KMS-11 (cell line): ENCODE measurements at regions not wholly inside any gene's neighbourhood (a gene's known extent, or its start where the extent isn't known, plus 50 kb on each side); places are given as distances from the start of the nearest gene placed in this dataset.

Experiments used
- H2AFZ ChIP-seq: fragments of 200-600 bp; sonication (generic); 2 replicates; pipeline ENCODE4 v1.6.1; 2016; ENCODE audit warnings: antibody characterized with exemption, mixed run types, low read depth
- H3K27ac ChIP-seq: fragments of 200-600 bp; sonication (generic); 2 replicates; pipeline ENCODE4 v1.6.1; 2016; ENCODE audit warnings: mild to moderate bottlenecking, mixed run types
- H3K27me3 ChIP-seq: fragments of 200-600 bp; sonication (generic); 2 replicates; pipeline ENCODE4 v1.6.1; 2017; ENCODE audit warnings: mild to moderate bottlenecking, low read depth, mixed run types, moderate library complexity; ENCODE audit not compliant: insufficient read depth
- H3K36me3 ChIP-seq: fragments of 200-600 bp; sonication (generic); 2 replicates; pipeline ENCODE4 v1.6.1; 2017; ENCODE audit warnings: mild to moderate bottlenecking, mixed run types; ENCODE audit not compliant: insufficient read depth
- H3K4me1 ChIP-seq: fragments of 200-600 bp; sonication (generic); 2 replicates; pipeline ENCODE4 v1.6.1; 2016; ENCODE audit warnings: mild to moderate bottlenecking, low read depth, mixed run types; ENCODE audit not compliant: poor library complexity, severe bottlenecking
- H3K4me2 ChIP-seq: fragments of 200-600 bp; sonication (generic); 2 replicates; pipeline ENCODE4 v1.7.0; 2016; ENCODE audit warnings: mild to moderate bottlenecking, mixed run types
- H3K4me3 ChIP-seq: fragments of 200-600 bp; sonication (generic); IDR thresholded peaks from 2 replicates; pipeline ENCODE4 v1.6.1; 2017; ENCODE audit warnings: low read depth, low read length, mixed read lengths; ENCODE audit not compliant: insufficient read depth
- H3K79me2 ChIP-seq: fragments of 200-600 bp; sonication (generic); 2 replicates; pipeline ENCODE4 v1.6.1; 2016; ENCODE audit warnings: low read depth, mixed run types; ENCODE audit not compliant: insufficient read depth
- H3K9ac ChIP-seq: fragments of 200-600 bp; sonication (generic); 2 replicates; pipeline ENCODE4 v1.6.1; 2016; ENCODE audit warnings: mild to moderate bottlenecking, mixed run types
- H4K20me1 ChIP-seq: fragments of 200-600 bp; sonication (generic); 2 replicates; pipeline ENCODE4 v1.6.1; 2016; ENCODE audit warnings: mild to moderate bottlenecking, mixed run types; ENCODE audit not compliant: insufficient read depth
- CTCF ChIP-seq: fragments of 200-600 bp; sonication (generic); conservative IDR thresholded peaks from 2 replicates; pipeline ENCODE4 v1.6.1; 2017; ENCODE audit warnings: low read depth, mild to moderate bottlenecking, antibody characterized with exemption, low read length, moderate library complexity, mixed read lengths

DNA sequence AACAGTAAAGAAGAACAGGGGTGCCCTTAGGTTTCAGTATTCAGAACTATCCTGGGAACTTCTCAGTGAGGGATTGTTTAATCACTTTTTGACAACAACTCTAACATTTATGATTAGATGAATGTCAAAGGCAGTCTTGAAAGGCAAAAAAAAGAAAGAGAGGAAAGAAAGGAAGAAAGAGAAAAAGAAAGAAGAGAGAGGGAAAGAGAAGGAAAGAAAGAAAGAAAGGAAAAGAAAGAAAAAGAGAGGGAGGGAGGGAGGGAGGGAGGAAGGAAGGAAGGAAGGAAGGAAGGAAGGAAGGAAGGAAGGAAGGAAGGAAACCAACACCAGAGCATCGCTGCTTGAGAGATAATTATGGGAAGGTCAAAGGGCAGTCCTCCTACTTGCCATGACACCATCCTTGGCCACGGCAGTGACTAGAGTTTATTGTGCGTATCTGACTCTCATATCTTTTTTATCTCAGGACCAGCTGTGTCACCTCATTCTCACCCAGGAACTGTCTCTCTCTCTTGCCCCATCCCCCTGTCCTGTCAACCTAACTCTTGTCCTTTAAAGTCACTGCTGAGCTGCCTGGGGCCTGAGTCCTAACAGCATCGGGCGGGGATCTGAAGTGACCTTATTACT, 96.8 kb upstream of the ATXN1 start:
- TF ChIP-seq CTCF: no peak
- H3K4me2 ChIP-seq: no peak overlapping the region
- no peak overlapping the region for H2AFZ ChIP-seq
- no peaks in the 10 kb centered on the region for H3K79me2 ChIP-seq
- peaks cover 12% of the 10 kb centered on the region for H3K4me1 ChIP-seq
- H3K9ac ChIP-seq: no peak overlapping the region
- no peak overlapping the region for H3K4me3 ChIP-seq
- no peaks in the 10 kb centered on the region for H4K20me1 ChIP-seq
- H3K27ac ChIP-seq: no peak overlapping the region
- no peaks in the 10 kb centered on the region for H3K36me3 ChIP-seq
- H3K27me3 ChIP-seq: no peaks in the 10 kb centered on the region

- Histone ChIP-seq H3K79me2 (no peaks in the 10 kb centered on the region), H3K9ac (no peak overlapping the region), H3K36me3 (no peaks in the 10 kb centered on the region), H3K4me2 (no peak overlapping the region), H3K27ac (no peak overlapping the region; the same call in 1 of the 2 replicates), H3K27me3 (no peaks in the 10 kb centered on the region), H2AFZ (no peak overlapping the region), H3K4me1 (peaks cover 24% of the 10 kb centered on the region), H3K4me3 (no peak overlapping the region), H4K20me1 (no peaks in the 10 kb centered on the region)
- no peak for TF ChIP-seq CTCF
Measured at GRCh38 chr6:16855460-16855859, 94.2 kb upstream of the ATXN1 start.

- TF ChIP-seq CTCF: no peak
- Histone ChIP-seq H3K36me3 (no peaks in the 10 kb centered on the region), H3K9ac (no peak overlapping the region), H3K27ac (no peak overlapping the region; the same call in 1 of the 2 replicates), H3K79me2 (no peaks in the 10 kb centered on the region), H3K4me3 (no peak overlapping the region), H3K4me1 (peaks cover 24% of the 10 kb centered on the region), H4K20me1 (no peaks in the 10 kb centered on the region), H3K4me2 (no peak overlapping the region), H2AFZ (no peak overlapping the region), H3K27me3 (no peaks in the 10 kb centered on the region)
Measured at GRCh38 chr6:16854986-16855385, 93.7 kb upstream of the ATXN1 start.

GRCh38 chr6:16852671-16853070, 91.4 kb upstream of the ATXN1 start:
- H2AFZ ChIP-seq: no peak overlapping the region
- H3K9ac ChIP-seq: no peak overlapping the region
- H3K4me1 ChIP-seq: peaks cover 24% of the 10 kb centered on the region
- H4K20me1 ChIP-seq: no peaks in the 10 kb centered on the region
- H3K36me3 ChIP-seq: no peaks in the 10 kb centered on the region
- H3K4me2 ChIP-seq: no peak overlapping the region
- TF ChIP-seq CTCF: no peak
- no peaks in the 10 kb centered on the region for H3K27me3 ChIP-seq
- H3K27ac ChIP-seq: no peak overlapping the region
- no peaks in the 10 kb centered on the region for H3K79me2 ChIP-seq
- no peak overlapping the region for H3K4me3 ChIP-seq
